ENCODE measurements at regions not wholly inside any gene's neighbourhood (a gene's known extent, or its start where the extent isn't known, plus 50 kb on each side); places are given as distances from the start of the nearest gene placed in this dataset.
"Not testable (repeated sequence)": the region's sequence is repeated elsewhere in the genome, so short reads cannot be mapped to it uniquely, and the experiment has no call there.

DNA sequence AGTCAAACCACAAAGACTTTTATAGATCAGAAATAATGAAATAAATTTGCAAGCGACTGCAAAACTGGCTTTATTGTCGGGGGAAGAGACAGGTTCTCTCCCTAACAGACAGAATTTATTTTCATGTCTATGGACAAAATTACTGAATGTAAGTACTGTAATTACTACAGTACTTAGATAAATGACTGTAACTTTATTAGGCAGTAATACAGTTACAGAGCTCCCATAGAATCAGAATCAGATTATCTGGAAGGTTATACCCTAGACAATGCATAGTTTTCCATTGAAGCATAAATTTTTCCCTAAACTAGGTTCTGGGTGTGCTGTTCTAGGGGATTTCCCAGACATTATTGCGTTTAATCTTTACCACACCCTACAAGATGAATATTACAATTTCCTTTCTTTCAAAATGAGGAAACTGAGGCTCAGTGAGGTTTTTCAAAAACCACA lies 114.2 kb downstream of the C12orf75 start:
- Histone ChIP-seq H3K4me3 (ENCODE audit: low read length) (no peak overlapping the region), H3K27ac (ENCODE audit: low read depth, low read length) (no peak overlapping the region), H3K9me3 (ENCODE audit: control insufficient read depth in 2 of 3, low read length in 3 of 3) (no peaks in the 10 kb centered on the region), H3K36me3 (ENCODE audit: control insufficient read depth in 2 of 3, insufficient read depth in 3 of 3, low read length in 3 of 3) (no peaks in the 10 kb centered on the region), H3K27me3 (ENCODE audit: control insufficient read depth in 2 of 2, insufficient read depth in 2 of 2, low read length in 2 of 2) (no peaks in the 10 kb centered on the region), H3K4me1 (ENCODE audit: control insufficient read depth in 2 of 2, insufficient read depth in 2 of 2, low read length in 2 of 2) (no peaks in the 10 kb centered on the region)
- ChIA-PET CTCF (no interaction called here), POLR2A (no interaction called here)
- Mint-ChIP-seq H3K4me1 (peaks cover 0 to 2% (median 0%) of the 10 kb centered on the region in 7 donors), H3K9me3 (peaks cover 0 to 10% (median 0%) of the 10 kb centered on the region in 11 donors), H3K27me3 (peaks cover 34 to 50% (median 43%) of the 10 kb centered on the region in 5 donors), H3K4me3 (no peak overlapping the region), H3K27ac (no peak overlapping the region), H3K36me3 (no peaks in the 10 kb centered on the region)
- intact Hi-C loops (cut with micrococcal nuclease) = no loop called here
- ATAC-seq (no peak), DNase-seq (no peak)

DNA sequence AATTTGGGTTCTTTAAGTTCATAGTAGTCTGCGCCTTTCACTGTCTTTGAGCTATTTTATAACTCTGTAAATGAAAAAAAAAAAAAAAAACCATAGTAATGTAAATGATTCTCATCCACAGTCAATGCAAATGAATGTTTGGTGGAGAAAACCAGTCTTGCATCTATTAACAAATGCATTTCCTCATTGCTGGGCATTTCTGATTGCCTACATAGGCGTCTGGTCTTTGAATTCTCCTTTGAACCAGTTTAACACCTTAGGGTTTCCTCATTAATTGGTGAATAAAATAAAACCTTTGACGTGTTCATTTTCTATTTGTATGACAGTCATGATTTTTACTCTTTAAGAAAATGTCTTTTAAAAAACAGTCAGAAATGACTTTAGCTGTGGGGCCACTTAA lies 114.8 kb downstream of the C12orf75 start:
- no peaks in the 10 kb centered on the region for H3K4me1 ChIP-seq (ENCODE audit: control insufficient read depth in 2 of 2, insufficient read depth in 2 of 2, low read length in 2 of 2)
- no peak for DNase-seq
- Mint-ChIP-seq H3K36me3 (no peaks in the 10 kb centered on the region), H3K4me1 (peaks cover 0 to 2% (median 0%) of the 10 kb centered on the region in 7 donors), H3K9me3 (peaks cover 0 to 4% (median 0%) of the 10 kb centered on the region in 11 donors), H3K4me3 (no peak overlapping the region), H3K27me3 (peaks cover 32 to 44% (median 40%) of the 10 kb centered on the region in 5 donors), H3K27ac (no peak overlapping the region)
- intact Hi-C loops (cut with micrococcal nuclease) = no loop called here
- H3K27ac ChIP-seq (ENCODE audit: low read depth, low read length) = no peak overlapping the region
- no peak overlapping the region for H3K4me3 ChIP-seq (ENCODE audit: low read length)
- ChIA-PET CTCF (interaction anchor here (0.5 kb wide), 1 partner anchor 86 kb away, joined by 3 read pairs; no protein-coding TSS in a partner anchor), POLR2A (no interaction called here)
- H3K36me3 ChIP-seq (ENCODE audit: control insufficient read depth in 2 of 3, insufficient read depth in 3 of 3, low read length in 3 of 3) = no peaks in the 10 kb centered on the region
- ATAC-seq = no peak
- no peaks in the 10 kb centered on the region for H3K27me3 ChIP-seq (ENCODE audit: control insufficient read depth in 2 of 2, insufficient read depth in 2 of 2, low read length in 2 of 2)
- H3K9me3 ChIP-seq (ENCODE audit: control insufficient read depth in 2 of 3, low read length in 3 of 3) = no peaks in the 10 kb centered on the region

DNA sequence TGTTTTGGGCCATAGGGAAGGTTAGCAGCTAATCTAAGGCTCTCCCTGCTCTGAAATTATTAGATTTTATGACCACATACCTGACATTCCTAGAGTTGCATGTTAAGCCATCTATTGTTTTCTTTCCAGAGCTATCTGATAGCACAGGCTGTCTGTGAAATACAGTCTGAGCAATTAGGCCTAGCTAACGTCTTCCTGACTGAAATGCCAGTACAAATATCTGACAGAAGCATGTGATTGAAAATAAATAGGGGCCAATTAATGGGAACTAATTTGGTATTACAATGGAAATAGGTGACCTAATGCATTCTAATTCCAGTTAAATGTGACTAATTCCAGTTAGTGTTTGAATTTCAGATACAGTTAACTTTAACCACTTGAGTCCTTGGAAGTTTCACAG lies 115.2 kb downstream of the C12orf75 start:
- intact Hi-C loops (cut with micrococcal nuclease) = no loop called here
- Mint-ChIP-seq H3K36me3 (no peaks in the 10 kb centered on the region), H3K4me3 (no peak overlapping the region), H3K9me3 (peaks cover 0 to 3% (median 0%) of the 10 kb centered on the region in 11 donors), H3K4me1 (peaks cover 0 to 2% (median 0%) of the 10 kb centered on the region in 7 donors), H3K27ac (no peak overlapping the region), H3K27me3 (peaks cover 32 to 43% (median 37%) of the 10 kb centered on the region in 5 donors)
- Histone ChIP-seq H3K4me3 (ENCODE audit: low read length) (no peak overlapping the region), H3K4me1 (ENCODE audit: control insufficient read depth in 2 of 2, insufficient read depth in 2 of 2, low read length in 2 of 2) (no peaks in the 10 kb centered on the region), H3K9me3 (ENCODE audit: control insufficient read depth in 2 of 3, low read length in 3 of 3) (no peaks in the 10 kb centered on the region), H3K27me3 (ENCODE audit: control insufficient read depth in 2 of 2, insufficient read depth in 2 of 2, low read length in 2 of 2) (no peaks in the 10 kb centered on the region), H3K27ac (ENCODE audit: low read depth, low read length) (no peak overlapping the region), H3K36me3 (ENCODE audit: control insufficient read depth in 2 of 3, insufficient read depth in 3 of 3, low read length in 3 of 3) (no peaks in the 10 kb centered on the region)
- DNase-seq (no peak), ATAC-seq (no peak)
- ChIA-PET POLR2A (no interaction called here), CTCF (interaction anchor here (0.5 kb wide), 1 partner anchor 85 kb away, joined by 3 read pairs; no protein-coding TSS in a partner anchor)

DNA sequence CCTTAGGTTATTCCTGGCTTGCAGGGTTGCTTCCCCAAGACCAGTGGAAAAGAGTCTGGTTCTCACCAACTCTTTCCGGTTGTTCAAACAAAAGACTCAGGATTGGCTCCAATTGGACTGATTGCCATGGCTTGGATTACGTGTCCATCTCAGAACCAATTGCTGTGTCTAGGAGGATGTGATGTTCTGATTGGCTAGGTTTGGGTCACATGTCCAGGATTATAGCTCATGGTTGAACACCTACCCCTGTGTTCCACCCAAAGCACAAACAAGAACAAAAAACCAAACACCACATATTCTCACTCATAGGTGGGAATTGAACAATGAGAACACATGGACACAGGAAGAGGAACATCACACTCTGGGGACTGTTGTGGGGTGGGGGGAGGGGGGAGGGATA lies 116.0 kb downstream of the C12orf75 start:
- not testable (repeated sequence) for H3K4me1 ChIP-seq (ENCODE audit: control insufficient read depth in 2 of 2, insufficient read depth in 2 of 2, low read length in 2 of 2)

GRCh38 chr12:105449431-105449830 lies 118.9 kb downstream of the C12orf75 start:
- H3K36me3 ChIP-seq (ENCODE audit: control insufficient read depth in 2 of 3, insufficient read depth in 3 of 3, low read length in 3 of 3) = no peaks in the 10 kb centered on the region
- H3K9me3 Mint-ChIP-seq = peaks cover 0 to 3% (median 0%) of the 10 kb centered on the region in 11 donors
- no peak overlapping the region for H3K4me3 ChIP-seq (ENCODE audit: low read length)
- H3K27ac ChIP-seq (ENCODE audit: low read depth, low read length) = no peak overlapping the region
- intact Hi-C loops (cut with micrococcal nuclease) = no loop called here
- ChIA-PET POLR2A (no interaction called here), CTCF (no interaction called here)
- H3K36me3 Mint-ChIP-seq = no peaks in the 10 kb centered on the region
- H3K27me3 Mint-ChIP-seq = peaks cover 10 to 31% (median 19%) of the 10 kb centered on the region in 5 donors
- no peak overlapping the region for H3K4me3 Mint-ChIP-seq
- H3K27ac Mint-ChIP-seq = no peak overlapping the region
- peaks cover 0 to 1% (median 0%) of the 10 kb centered on the region in 7 donors for H3K4me1 Mint-ChIP-seq
- H3K4me1 ChIP-seq (ENCODE audit: control insufficient read depth in 2 of 2, insufficient read depth in 2 of 2, low read length in 2 of 2) = no peaks in the 10 kb centered on the region
- DNase-seq = no peak
- no peaks in the 10 kb centered on the region for H3K27me3 ChIP-seq (ENCODE audit: control insufficient read depth in 2 of 2, insufficient read depth in 2 of 2, low read length in 2 of 2)
- no peaks in the 10 kb centered on the region for H3K9me3 ChIP-seq (ENCODE audit: control insufficient read depth in 2 of 3, low read length in 3 of 3)
- no peak for ATAC-seq

More for the DNA sequence above, 116.0 kb downstream of the C12orf75 start:
- H3K36me3 ChIP-seq (ENCODE audit: control insufficient read depth in 2 of 3, insufficient read depth in 3 of 3, low read length in 3 of 3); H3K9me3 Mint-ChIP-seq; POLR2A ChIA-PET; ATAC-seq; H3K4me3 ChIP-seq (ENCODE audit: low read length); H3K4me3 Mint-ChIP-seq; DNase-seq; H3K4me1 Mint-ChIP-seq; H3K27ac ChIP-seq (ENCODE audit: low read depth, low read length); CTCF ChIA-PET; intact Hi-C loops (cut with micrococcal nuclease); H3K27ac Mint-ChIP-seq; H3K27me3 ChIP-seq (ENCODE audit: control insufficient read depth in 2 of 2, insufficient read depth in 2 of 2, low read length in 2 of 2); H3K9me3 ChIP-seq (ENCODE audit: control insufficient read depth in 2 of 3, low read length in 3 of 3); H3K36me3 Mint-ChIP-seq: not testable (repeated sequence)
- H3K27me3 Mint-ChIP-seq = peaks cover 33 to 44% (median 39%) of the 10 kb centered on the region in 5 donors

- Histone ChIP-seq H3K4me3 (ENCODE audit: low read length) (no peak overlapping the region), H3K27ac (ENCODE audit: low read depth, low read length) (no peak overlapping the region), H3K4me1 (ENCODE audit: control insufficient read depth in 2 of 2, insufficient read depth in 2 of 2, low read length in 2 of 2) (no peaks in the 10 kb centered on the region), H3K36me3 (ENCODE audit: control insufficient read depth in 2 of 3, insufficient read depth in 3 of 3, low read length in 3 of 3) (no peaks in the 10 kb centered on the region), H3K27me3 (ENCODE audit: control insufficient read depth in 2 of 2, insufficient read depth in 2 of 2, low read length in 2 of 2) (no peaks in the 10 kb centered on the region), H3K9me3 (ENCODE audit: control insufficient read depth in 2 of 3, low read length in 3 of 3) (no peaks in the 10 kb centered on the region)
- Mint-ChIP-seq H3K36me3 (no peaks in the 10 kb centered on the region), H3K9me3 (peaks cover 0 to 3% (median 0%) of the 10 kb centered on the region in 11 donors), H3K4me1 (peaks cover 0 to 1% (median 0%) of the 10 kb centered on the region in 7 donors), H3K27me3 (peaks cover 4 to 23% (median 18%) of the 10 kb centered on the region in 5 donors), H3K4me3 (no peak overlapping the region), H3K27ac (no peak overlapping the region)
- ChIA-PET CTCF (no interaction called here), POLR2A (no interaction called here)
- intact Hi-C loops (cut with micrococcal nuclease) = no loop called here
- DNase-seq = no peak
- ATAC-seq = no peak
Observed at GRCh38 chr12:105451211-105451610, 120.7 kb downstream of the C12orf75 start.

DNA sequence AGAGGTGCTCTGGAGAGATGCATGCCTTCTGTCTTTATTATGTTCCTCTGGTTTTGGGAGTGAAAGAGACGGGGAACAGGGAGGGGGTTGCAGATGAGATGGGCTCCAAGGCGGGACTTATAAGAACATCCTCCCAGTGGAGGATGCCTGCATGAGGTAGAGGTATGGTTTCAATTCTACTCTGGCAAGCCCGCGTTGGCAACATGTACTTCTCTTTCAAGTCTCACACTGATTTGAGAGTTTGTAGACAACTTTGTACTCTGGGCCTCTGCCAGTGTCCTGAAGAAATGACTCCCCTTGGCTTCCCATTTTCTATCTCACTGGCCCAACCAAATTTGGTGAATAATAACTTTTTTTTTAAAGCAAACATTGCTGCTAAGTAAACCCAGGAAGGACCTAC lies 121.3 kb downstream of the C12orf75 start:
- Mint-ChIP-seq H3K27ac (no peak overlapping the region), H3K4me1 (peaks cover 0 to 1% (median 0%) of the 10 kb centered on the region in 7 donors), H3K4me3 (no peak overlapping the region), H3K27me3 (peaks cover 0 to 27% (median 19%) of the 10 kb centered on the region in 5 donors), H3K36me3 (no peaks in the 10 kb centered on the region), H3K9me3 (peaks cover 0 to 3% (median 0%) of the 10 kb centered on the region in 11 donors)
- Histone ChIP-seq H3K27me3 (ENCODE audit: control insufficient read depth in 2 of 2, insufficient read depth in 2 of 2, low read length in 2 of 2) (no peaks in the 10 kb centered on the region), H3K4me3 (ENCODE audit: low read length) (no peak overlapping the region), H3K27ac (ENCODE audit: low read depth, low read length) (no peak overlapping the region), H3K4me1 (ENCODE audit: control insufficient read depth in 2 of 2, insufficient read depth in 2 of 2, low read length in 2 of 2) (no peaks in the 10 kb centered on the region), H3K36me3 (ENCODE audit: control insufficient read depth in 2 of 3, insufficient read depth in 3 of 3, low read length in 3 of 3) (no peaks in the 10 kb centered on the region), H3K9me3 (ENCODE audit: control insufficient read depth in 2 of 3, low read length in 3 of 3) (no peaks in the 10 kb centered on the region)
- intact Hi-C loops (cut with micrococcal nuclease) = no loop called here
- DNase-seq = no peak
- ChIA-PET CTCF (no interaction called here), POLR2A (no interaction called here)
- ATAC-seq = no peak

Measured in naive thymus-derived CD4-positive, alpha-beta T cell (primary cell).